NT2/D1 (cell line): ENCODE measurements at regions not wholly inside any gene's neighbourhood (a gene's known extent, or its start where the extent isn't known, plus 50 kb on each side); places are given as distances from the start of the nearest gene placed in this dataset.

Experiments used
- SUZ12 ChIP-seq: IDR thresholded peaks from 2 replicates; pipeline ENCODE4 v1.6.1; 2011; ENCODE audit not compliant: insufficient read length, insufficient read depth; ENCODE audit errors: extremely low read depth
- YY1 ChIP-seq: IDR thresholded peaks from 2 replicates; pipeline ENCODE4 v1.6.1; 2011; ENCODE audit not compliant: insufficient read length, insufficient read depth
- ZNF274 ChIP-seq: IDR thresholded peaks from 2 replicates; pipeline ENCODE4 v1.6.1; 2011; ENCODE audit warnings: mild to moderate bottlenecking, low read depth, low read length

DNA sequence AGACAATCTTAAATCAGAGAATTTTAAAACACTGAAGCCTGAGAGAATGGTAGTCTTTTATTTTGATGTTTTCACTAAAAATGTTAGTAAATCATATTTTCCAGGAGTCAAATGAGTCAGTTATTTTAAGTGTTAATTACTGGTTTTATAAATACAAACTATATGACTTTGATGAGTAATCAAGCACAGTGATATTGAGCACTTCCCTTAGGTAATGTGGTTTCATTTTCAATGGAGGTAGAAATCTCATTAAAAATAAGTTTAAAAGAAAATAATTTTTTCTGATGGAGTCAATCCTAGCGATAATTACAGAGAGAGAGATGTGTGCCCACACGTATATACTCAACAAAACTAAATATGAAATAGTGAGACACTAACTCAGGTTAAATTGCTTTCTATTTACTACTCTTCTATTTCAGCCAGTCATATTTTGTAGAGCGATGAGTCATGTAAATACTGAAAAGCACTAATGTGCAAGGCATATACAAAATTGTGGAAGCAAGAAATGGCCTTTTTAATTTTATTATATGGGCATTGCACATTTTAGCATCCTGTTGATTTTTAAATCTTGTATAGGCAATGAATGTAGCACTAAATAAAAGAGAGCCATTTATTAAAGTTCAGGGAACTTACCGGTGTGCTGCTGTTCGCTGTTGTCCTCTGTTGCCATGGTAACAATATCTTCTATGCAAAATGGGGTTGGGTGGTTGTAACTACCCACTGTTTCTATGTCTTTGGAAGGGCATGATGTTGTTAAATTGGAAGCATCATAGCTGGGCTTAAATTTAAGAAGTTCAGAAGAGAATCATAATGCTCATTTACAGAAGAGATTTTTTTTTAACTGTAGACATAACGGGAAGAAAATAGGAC is 513.7 kb downstream of the TLL1 start:
- TF ChIP-seq ZNF274 (no peak), SUZ12 (no peak), YY1 (no peak)
